Neural cell (in vitro differentiated cells): ENCODE measurements at regions not wholly inside any gene's neighbourhood (a gene's known extent, or its start where the extent isn't known, plus 50 kb on each side); places are given as distances from the start of the nearest gene placed in this dataset.
"Not testable (repeated sequence)": the region's sequence is repeated elsewhere in the genome, so short reads cannot be mapped to it uniquely, and the experiment has no call there.

Experiments used
- EP300 ChIP-seq: fragments of 450-650 bp; conservative IDR thresholded peaks from 2 replicates; pipeline ENCODE4 v1.6.1; 2014; ENCODE audit warnings: antibody characterized with exemption, mild to moderate bottlenecking, moderate library complexity; ENCODE audit not compliant: poor library complexity, severe bottlenecking
- EZH2 ChIP-seq: fragments of 200-600, 300-800 bp; shearing (Covaris generic), sonication (generic); IDR thresholded peaks from 2 replicates; pipeline ENCODE4 v1.6.1; 2014; ENCODE audit warnings: antibody characterized with exemption, low read length, borderline replicate concordance, mild to moderate bottlenecking; ENCODE audit not compliant: insufficient read depth, poor library complexity, severe bottlenecking
- MXI1 ChIP-seq: fragments of 450-650 bp; conservative IDR thresholded peaks from 2 replicates; pipeline ENCODE4 v1.6.1; 2014; ENCODE audit warnings: antibody characterized with exemption, mild to moderate bottlenecking; ENCODE audit not compliant: poor library complexity, severe bottlenecking
- POLR2AphosphoS5 ChIP-seq: IDR thresholded peaks from 2 replicates; pipeline ENCODE4 v1.6.1; 2012
- RAD21 ChIP-seq: fragments of 450-650 bp; conservative IDR thresholded peaks from 2 replicates; pipeline ENCODE4 v1.6.1; 2014; ENCODE audit warnings: antibody characterized with exemption, mild to moderate bottlenecking, moderate library complexity
- REST ChIP-seq: IDR thresholded peaks from 2 replicates; pipeline ENCODE4 v1.6.1; 2012; ENCODE audit warnings: borderline replicate concordance
- SMC3 ChIP-seq: fragments of 450-650 bp; conservative IDR thresholded peaks from 2 replicates; pipeline ENCODE4 v1.6.1; 2014; ENCODE audit warnings: antibody characterized with exemption, mild to moderate bottlenecking, moderate library complexity; ENCODE audit not compliant: poor library complexity
- TAF1 ChIP-seq: IDR thresholded peaks from 2 replicates; pipeline ENCODE4 v1.6.1; 2012; ENCODE audit warnings: low read depth
- TF ChIP-seq, protein P1 (sequence below): fragments of 450-650 bp; IDR thresholded peaks from 2 replicates; pipeline ENCODE4 v1.5.1; 2014; ENCODE audit warnings: antibody characterized with exemption, mild to moderate bottlenecking, moderate library complexity; ENCODE audit not compliant: poor library complexity, severe bottlenecking

- TF ChIP-seq, protein P1, sequence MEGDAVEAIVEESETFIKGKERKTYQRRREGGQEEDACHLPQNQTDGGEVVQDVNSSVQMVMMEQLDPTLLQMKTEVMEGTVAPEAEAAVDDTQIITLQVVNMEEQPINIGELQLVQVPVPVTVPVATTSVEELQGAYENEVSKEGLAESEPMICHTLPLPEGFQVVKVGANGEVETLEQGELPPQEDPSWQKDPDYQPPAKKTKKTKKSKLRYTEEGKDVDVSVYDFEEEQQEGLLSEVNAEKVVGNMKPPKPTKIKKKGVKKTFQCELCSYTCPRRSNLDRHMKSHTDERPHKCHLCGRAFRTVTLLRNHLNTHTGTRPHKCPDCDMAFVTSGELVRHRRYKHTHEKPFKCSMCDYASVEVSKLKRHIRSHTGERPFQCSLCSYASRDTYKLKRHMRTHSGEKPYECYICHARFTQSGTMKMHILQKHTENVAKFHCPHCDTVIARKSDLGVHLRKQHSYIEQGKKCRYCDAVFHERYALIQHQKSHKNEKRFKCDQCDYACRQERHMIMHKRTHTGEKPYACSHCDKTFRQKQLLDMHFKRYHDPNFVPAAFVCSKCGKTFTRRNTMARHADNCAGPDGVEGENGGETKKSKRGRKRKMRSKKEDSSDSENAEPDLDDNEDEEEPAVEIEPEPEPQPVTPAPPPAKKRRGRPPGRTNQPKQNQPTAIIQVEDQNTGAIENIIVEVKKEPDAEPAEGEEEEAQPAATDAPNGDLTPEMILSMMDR, result not testable (repeated sequence)
- TF ChIP-seq POLR2AphosphoS5, SMC3, TAF1, EZH2, MXI1, EP300, RAD21, REST: not testable (repeated sequence)
Observed at GRCh38 chr22:22338778-22339177, 94.2 kb downstream of the VPREB1 start.
